WTC11 (cell line): ENCODE measurements at regions not wholly inside any gene's neighbourhood (a gene's known extent, or its start where the extent isn't known, plus 50 kb on each side); places are given as distances from the start of the nearest gene placed in this dataset.

Source experiments
- ATAC-seq: fragments of 200-7000 bp; cut with Tn5 transposase; 2 replicates; pipeline ENCODE4 v1.10.0; 2021; ENCODE audit warnings: mild to moderate bottlenecking, moderate library complexity
- CTCF ChIA-PET: fragments of 300-600 bp; sonication (Branson Sonifier 250); formaldehyde crosslinking; loops from one replicate; lab custom pipeline; 2021; ENCODE audit warnings: antibody characterized with exemption; lab: Charles Lee
- POLR2A ChIA-PET: fragments of 350-600 bp; sonication (Branson Sonifier 250); formaldehyde crosslinking; loops from one replicate; lab custom pipeline; 2021; ENCODE audit warnings: antibody characterized with exemption; lab: Charles Lee
- DNase-seq: peaks from one replicate; pipeline ENCODE4 v3.0.0; 2021; ENCODE audit warnings: low spot score
- H3K27ac Mint-ChIP-seq: 2 replicates; pipeline ENCODE4 v1.8.0; 2021; ENCODE audit warnings: mixed read lengths
- H3K27me3 Mint-ChIP-seq: 2 replicates; pipeline ENCODE4 v1.8.0; 2021; ENCODE audit warnings: low read depth, mild to moderate bottlenecking, moderate library complexity, mixed read lengths
- H3K36me3 Mint-ChIP-seq: 2 replicates; pipeline ENCODE4 v1.8.0; 2021; ENCODE audit warnings: mixed read lengths
- H3K4me1 Mint-ChIP-seq: 2 replicates; pipeline ENCODE4 v1.8.0; 2022; ENCODE audit warnings: mixed read lengths
- H3K4me3 Mint-ChIP-seq: 2 replicates; pipeline ENCODE4 v1.8.0; 2021; ENCODE audit warnings: mild to moderate bottlenecking, moderate library complexity, mixed read lengths
- H3K9me3 Mint-ChIP-seq: 2 replicates; pipeline ENCODE4 v1.8.0; 2021; ENCODE audit warnings: mixed read lengths
- ELF4 ChIP-seq: sonication (generic); formaldehyde crosslinking; IDR thresholded peaks from 2 replicates; pipeline ENCODE4 v1.8.1; 2022; ENCODE audit warnings: low read depth, mild to moderate bottlenecking, moderate library complexity, missing genetic modification reagents
- EMX1 ChIP-seq: fragments of 250-450 bp; sonication (Bioruptor Pico); IDR thresholded peaks from 2 replicates; pipeline ENCODE4 v1.8.0; 2021; ENCODE audit warnings: mild to moderate bottlenecking
- ETV6 ChIP-seq: sonication (generic); formaldehyde crosslinking; IDR thresholded peaks from 2 replicates; pipeline ENCODE4 v1.8.1; 2022; ENCODE audit warnings: mild to moderate bottlenecking, missing genetic modification reagents
- FOXJ3 ChIP-seq: sonication (generic); formaldehyde crosslinking; IDR thresholded peaks from 2 replicates; pipeline ENCODE4 v1.9.0; 2021; ENCODE audit warnings: missing genetic modification reagents, mild to moderate bottlenecking, borderline replicate concordance
- FOXP1 ChIP-seq: sonication (generic); formaldehyde crosslinking; IDR thresholded peaks from 2 replicates; pipeline ENCODE4 v1.8.0; 2022; ENCODE audit warnings: missing genetic modification reagents, mild to moderate bottlenecking, moderate library complexity, borderline replicate concordance
- GABPB1 ChIP-seq: sonication (generic); formaldehyde crosslinking; IDR thresholded peaks from 2 replicates; pipeline ENCODE4 v1.8.1; 2023; ENCODE audit warnings: mild to moderate bottlenecking, missing genetic modification reagents
- GTF2I ChIP-seq: fragments of 250-450 bp; sonication (Bioruptor Pico); conservative IDR thresholded peaks from 2 replicates; pipeline ENCODE4 v1.4.0; 2021; ENCODE audit warnings: mild to moderate bottlenecking
- NFATC4 ChIP-seq: fragments of 250-450 bp; sonication (Bioruptor Pico); IDR thresholded peaks from 2 replicates; pipeline ENCODE4 v1.9.0; 2021; ENCODE audit warnings: mild to moderate bottlenecking
- OVOL2 ChIP-seq: fragments of 250-450 bp; sonication (Bioruptor Pico); IDR thresholded peaks from 2 replicates; pipeline ENCODE4 v1.9.0; 2021; ENCODE audit warnings: mild to moderate bottlenecking, borderline replicate concordance
- SMAD4 ChIP-seq: sonication (generic); formaldehyde crosslinking; IDR thresholded peaks from 2 replicates; pipeline ENCODE4 v1.8.0; 2022; ENCODE audit warnings: mild to moderate bottlenecking, missing genetic modification reagents
- TCF7 ChIP-seq: sonication (generic); formaldehyde crosslinking; IDR thresholded peaks from 2 replicates; pipeline ENCODE4 v1.8.0; 2022; ENCODE audit warnings: mild to moderate bottlenecking, low read depth, missing genetic modification reagents, moderate library complexity
- ZBTB21 ChIP-seq: sonication (generic); formaldehyde crosslinking; IDR thresholded peaks from 2 replicates; pipeline ENCODE4 v1.8.1; 2023; ENCODE audit warnings: mild to moderate bottlenecking, missing genetic modification reagents, borderline replicate concordance
- ZNF317 ChIP-seq: sonication (generic); formaldehyde crosslinking; IDR thresholded peaks from 2 replicates; pipeline ENCODE4 v1.8.1; 2023; ENCODE audit warnings: low read depth, mild to moderate bottlenecking, moderate library complexity, missing genetic modification reagents, borderline replicate concordance
- ZNF396 ChIP-seq: fragments of 250-450 bp; sonication (Bioruptor Pico); IDR thresholded peaks from 2 replicates; pipeline ENCODE4 v1.8.0; 2021; ENCODE audit warnings: mild to moderate bottlenecking, moderate library complexity, borderline replicate concordance
- TF ChIP-seq, protein P1 (sequence below): sonication (generic); formaldehyde crosslinking; IDR thresholded peaks from 2 replicates; pipeline ENCODE4 v1.8.0; 2023; ENCODE audit warnings: missing genetic modification reagents, mild to moderate bottlenecking, borderline replicate concordance
- TF ChIP-seq, protein P2 (sequence below): fragments of 200-600 bp; IDR thresholded peaks from 2 replicates; pipeline ENCODE4 v1.8.0; 2022; ENCODE audit warnings: antibody characterized with exemption
- TF ChIP-seq, protein P3 (sequence below): fragments of 250-450 bp; sonication (Bioruptor Pico); IDR thresholded peaks from 2 replicates; pipeline ENCODE4 v1.9.0; 2021; ENCODE audit warnings: mild to moderate bottlenecking

DNA sequence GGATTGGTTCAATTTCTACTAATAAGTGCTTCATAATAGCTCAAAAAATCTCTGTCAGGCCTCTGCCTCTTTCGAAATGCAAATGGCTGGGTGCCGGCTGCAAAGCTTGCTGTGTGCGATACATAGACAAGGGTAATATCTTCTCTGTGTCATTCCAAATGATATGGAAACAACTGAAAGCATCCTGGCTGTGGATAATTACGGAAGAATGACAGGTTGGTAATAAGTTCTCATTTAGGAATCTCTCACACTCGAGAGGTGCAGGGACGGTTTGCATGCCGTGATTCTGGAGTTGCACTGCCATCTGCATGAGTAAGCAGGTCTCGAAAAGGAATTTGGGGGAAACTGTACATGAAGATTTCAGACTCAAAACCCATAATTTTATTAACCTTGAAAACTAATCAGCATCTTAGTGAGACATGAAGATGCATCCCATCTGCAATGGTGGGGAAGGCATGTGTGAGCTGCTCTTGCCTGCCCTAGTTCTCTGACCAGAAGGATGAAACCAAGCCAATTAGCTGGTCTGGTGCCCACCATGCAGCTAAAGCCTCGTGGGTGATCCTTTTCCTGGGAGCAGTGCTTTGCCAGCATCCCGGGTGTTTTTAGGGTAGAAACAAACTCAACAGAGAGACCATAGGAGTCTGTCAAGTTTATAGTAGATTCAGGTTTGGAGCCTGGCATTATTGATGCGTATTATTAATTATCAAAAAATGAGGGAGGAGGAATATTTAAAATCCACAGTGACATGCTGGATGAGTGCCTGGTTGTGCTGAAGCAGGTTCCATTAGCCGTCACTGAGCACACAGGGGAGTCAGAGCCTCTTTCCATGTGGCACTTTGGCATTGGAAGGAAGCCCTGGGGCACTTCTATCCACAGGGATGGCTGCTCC lies 503.6 kb upstream of the MGMT start:
- DNase-seq (no peak), ATAC-seq (no peak)
- Mint-ChIP-seq H3K9me3 (peaks cover 14% of the 10 kb centered on the region), H3K36me3 (no peaks in the 10 kb centered on the region), H3K4me3 (no peak overlapping the region), H3K27ac (no peak overlapping the region)
- TF ChIP-seq SMAD4 (CRISPR knock-in tag) = no peak
- TF ChIP-seq GTF2I (CRISPR knock-in tag) = no peak
- TF ChIP-seq ELF4 (CRISPR knock-in tag) = no peak
- TF ChIP-seq, protein P1, sequence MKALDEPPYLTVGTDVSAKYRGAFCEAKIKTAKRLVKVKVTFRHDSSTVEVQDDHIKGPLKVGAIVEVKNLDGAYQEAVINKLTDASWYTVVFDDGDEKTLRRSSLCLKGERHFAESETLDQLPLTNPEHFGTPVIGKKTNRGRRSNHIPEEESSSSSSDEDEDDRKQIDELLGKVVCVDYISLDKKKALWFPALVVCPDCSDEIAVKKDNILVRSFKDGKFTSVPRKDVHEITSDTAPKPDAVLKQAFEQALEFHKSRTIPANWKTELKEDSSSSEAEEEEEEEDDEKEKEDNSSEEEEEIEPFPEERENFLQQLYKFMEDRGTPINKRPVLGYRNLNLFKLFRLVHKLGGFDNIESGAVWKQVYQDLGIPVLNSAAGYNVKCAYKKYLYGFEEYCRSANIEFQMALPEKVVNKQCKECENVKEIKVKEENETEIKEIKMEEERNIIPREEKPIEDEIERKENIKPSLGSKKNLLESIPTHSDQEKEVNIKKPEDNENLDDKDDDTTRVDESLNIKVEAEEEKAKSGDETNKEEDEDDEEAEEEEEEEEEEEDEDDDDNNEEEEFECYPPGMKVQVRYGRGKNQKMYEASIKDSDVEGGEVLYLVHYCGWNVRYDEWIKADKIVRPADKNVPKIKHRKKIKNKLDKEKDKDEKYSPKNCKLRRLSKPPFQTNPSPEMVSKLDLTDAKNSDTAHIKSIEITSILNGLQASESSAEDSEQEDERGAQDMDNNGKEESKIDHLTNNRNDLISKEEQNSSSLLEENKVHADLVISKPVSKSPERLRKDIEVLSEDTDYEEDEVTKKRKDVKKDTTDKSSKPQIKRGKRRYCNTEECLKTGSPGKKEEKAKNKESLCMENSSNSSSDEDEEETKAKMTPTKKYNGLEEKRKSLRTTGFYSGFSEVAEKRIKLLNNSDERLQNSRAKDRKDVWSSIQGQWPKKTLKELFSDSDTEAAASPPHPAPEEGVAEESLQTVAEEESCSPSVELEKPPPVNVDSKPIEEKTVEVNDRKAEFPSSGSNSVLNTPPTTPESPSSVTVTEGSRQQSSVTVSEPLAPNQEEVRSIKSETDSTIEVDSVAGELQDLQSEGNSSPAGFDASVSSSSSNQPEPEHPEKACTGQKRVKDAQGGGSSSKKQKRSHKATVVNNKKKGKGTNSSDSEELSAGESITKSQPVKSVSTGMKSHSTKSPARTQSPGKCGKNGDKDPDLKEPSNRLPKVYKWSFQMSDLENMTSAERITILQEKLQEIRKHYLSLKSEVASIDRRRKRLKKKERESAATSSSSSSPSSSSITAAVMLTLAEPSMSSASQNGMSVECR = no peak
- no peak for TF ChIP-seq EMX1 (CRISPR knock-in tag)
- TF ChIP-seq NFATC4 (CRISPR knock-in tag) = no peak
- TF ChIP-seq, protein P2, sequence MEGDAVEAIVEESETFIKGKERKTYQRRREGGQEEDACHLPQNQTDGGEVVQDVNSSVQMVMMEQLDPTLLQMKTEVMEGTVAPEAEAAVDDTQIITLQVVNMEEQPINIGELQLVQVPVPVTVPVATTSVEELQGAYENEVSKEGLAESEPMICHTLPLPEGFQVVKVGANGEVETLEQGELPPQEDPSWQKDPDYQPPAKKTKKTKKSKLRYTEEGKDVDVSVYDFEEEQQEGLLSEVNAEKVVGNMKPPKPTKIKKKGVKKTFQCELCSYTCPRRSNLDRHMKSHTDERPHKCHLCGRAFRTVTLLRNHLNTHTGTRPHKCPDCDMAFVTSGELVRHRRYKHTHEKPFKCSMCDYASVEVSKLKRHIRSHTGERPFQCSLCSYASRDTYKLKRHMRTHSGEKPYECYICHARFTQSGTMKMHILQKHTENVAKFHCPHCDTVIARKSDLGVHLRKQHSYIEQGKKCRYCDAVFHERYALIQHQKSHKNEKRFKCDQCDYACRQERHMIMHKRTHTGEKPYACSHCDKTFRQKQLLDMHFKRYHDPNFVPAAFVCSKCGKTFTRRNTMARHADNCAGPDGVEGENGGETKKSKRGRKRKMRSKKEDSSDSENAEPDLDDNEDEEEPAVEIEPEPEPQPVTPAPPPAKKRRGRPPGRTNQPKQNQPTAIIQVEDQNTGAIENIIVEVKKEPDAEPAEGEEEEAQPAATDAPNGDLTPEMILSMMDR = no peak
- no peak for TF ChIP-seq GABPB1 (CRISPR knock-in tag)
- no peak for TF ChIP-seq OVOL2 (CRISPR knock-in tag)
- TF ChIP-seq TCF7 = no peak
- TF ChIP-seq ZNF396 (CRISPR knock-in tag) = no peak
- TF ChIP-seq, all 79 proteins: peak for 0
- Mint-ChIP-seq H3K4me1 (no peaks in the 10 kb centered on the region; the same call in 1 of the 2 replicates), H3K27me3 (no peaks in the 10 kb centered on the region)
- ChIA-PET POLR2A (no interaction called here), CTCF (no interaction called here)

DNA sequence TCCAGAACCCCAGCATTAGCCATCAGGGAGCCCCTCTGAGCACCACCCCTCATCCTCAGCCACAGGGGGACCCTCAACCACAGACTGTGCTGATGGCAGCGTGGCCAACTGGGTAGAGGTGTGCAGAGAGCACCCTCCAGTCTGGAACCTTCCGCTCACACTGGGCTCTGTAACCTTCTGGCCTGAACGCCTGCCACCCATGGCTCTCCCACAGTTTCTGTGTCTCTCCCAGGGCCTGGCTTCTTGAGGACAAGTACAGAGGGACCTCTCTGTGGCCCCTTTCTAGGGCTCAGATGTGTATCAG lies 503.0 kb upstream of the MGMT start:
- no peaks in the 10 kb centered on the region for H3K27me3 Mint-ChIP-seq
- DNase-seq (no peak), ATAC-seq (no peak)
- H3K27ac Mint-ChIP-seq = no peak overlapping the region
- no peaks in the 10 kb centered on the region; the same call in 1 of the 2 replicates for H3K4me1 Mint-ChIP-seq
- CTCF ChIA-PET = no interaction called here
- H3K9me3 Mint-ChIP-seq = peaks cover 14% of the 10 kb centered on the region
- TF ChIP-seq FOXP1 (no peak), ZBTB21 (CRISPR knock-in tag) (no peak)
- H3K36me3 Mint-ChIP-seq = no peaks in the 10 kb centered on the region
- POLR2A ChIA-PET = no interaction called here
- H3K4me3 Mint-ChIP-seq = no peak overlapping the region

DNA sequence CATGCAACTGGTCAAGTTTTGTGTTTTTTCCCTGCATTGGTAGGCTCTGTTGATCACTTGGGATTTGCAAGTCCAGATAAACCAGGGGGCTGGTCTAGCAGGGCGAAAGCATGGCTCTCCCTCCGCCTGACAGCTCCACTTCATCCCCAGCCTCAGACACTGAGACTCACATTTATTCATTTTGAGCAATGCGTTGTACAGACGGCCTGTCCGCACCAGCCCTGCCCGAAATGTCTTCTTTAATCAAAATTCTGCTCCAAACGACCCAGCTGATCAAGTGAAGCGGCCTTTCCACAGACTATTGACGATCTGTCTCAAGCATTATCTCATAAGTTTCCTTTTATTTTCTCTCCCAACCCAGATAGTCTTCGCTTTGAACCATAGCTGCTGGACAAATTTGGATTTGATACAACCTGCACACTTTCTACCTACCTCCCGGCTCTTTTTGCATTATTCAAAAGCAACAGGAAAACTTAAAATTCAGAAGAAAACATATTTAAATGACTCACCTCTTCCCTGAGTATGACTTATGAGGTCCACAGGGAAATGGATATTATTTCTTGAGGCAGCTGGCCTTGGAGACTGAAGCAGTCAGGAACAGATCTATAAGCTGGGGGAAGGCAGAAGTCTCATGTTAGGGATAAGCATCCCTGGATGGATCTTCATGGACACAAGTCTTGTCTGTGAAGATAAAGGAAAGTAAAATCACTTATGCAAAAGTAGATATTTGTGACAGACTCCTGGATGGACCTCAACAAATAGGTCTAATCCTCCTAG lies 498.9 kb upstream of the MGMT start:
- CTCF ChIA-PET = no interaction called here
- peaks cover 14% of the 10 kb centered on the region for H3K9me3 Mint-ChIP-seq
- TF ChIP-seq, protein P3, sequence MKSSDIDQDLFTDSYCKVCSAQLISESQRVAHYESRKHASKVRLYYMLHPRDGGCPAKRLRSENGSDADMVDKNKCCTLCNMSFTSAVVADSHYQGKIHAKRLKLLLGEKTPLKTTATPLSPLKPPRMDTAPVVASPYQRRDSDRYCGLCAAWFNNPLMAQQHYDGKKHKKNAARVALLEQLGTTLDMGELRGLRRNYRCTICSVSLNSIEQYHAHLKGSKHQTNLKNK (CRISPR knock-in tag) = no peak
- TF ChIP-seq FOXJ3 (CRISPR knock-in tag) (no peak), ETV6 (CRISPR knock-in tag) (no peak), ZNF317 (no peak)
- TF ChIP-seq, all 79 proteins: peak for 0
- POLR2A ChIA-PET = no interaction called here
- Mint-ChIP-seq H3K4me3 (no peak overlapping the region), H3K27me3 (no peaks in the 10 kb centered on the region), H3K36me3 (no peaks in the 10 kb centered on the region), H3K4me1 (peaks cover 10% of the 10 kb centered on the region), H3K27ac (no peak overlapping the region)
- ATAC-seq (no peak), DNase-seq (no peak)
